GM12878 (cell line): ENCODE measurements at regions not wholly inside any gene's neighbourhood (a gene's known extent, or its start where the extent isn't known, plus 50 kb on each side); places are given as distances from the start of the nearest gene placed in this dataset.

Experiments
- ATAC-seq: fragments of 200-7000 bp; cut with Tn5 transposase; 3 replicates; pipeline ENCODE4 v1.9.1; 2020; ENCODE audit warnings: mild to moderate bottlenecking, moderate library complexity
- BruUV-seq: library from RNA; stranded (reverse); fragments of 400-500 nt; replicated peaks from 2 replicates; lab custom pipeline; 2021; lab: Mats Ljungman, UMichigan
- CTCF ChIA-PET: fragments of 300-600 bp; sonication (Branson Sonifier 250); formaldehyde crosslinking; extraction: SDS; loops from one replicate; lab custom pipeline; 2021; ENCODE audit warnings: inconsistent platforms; lab: Yijun Ruan, JAX
- POLR2A ChIA-PET: fragments of 350-600 bp; formaldehyde crosslinking; extraction: SDS; loops from one replicate; lab custom pipeline; 2021; ENCODE audit warnings: inconsistent platforms; lab: Charles Lee
- RAD21 ChIA-PET: fragments of 300-600 bp; sonication (Branson Sonifier 250); formaldehyde crosslinking; loops from one replicate; lab custom pipeline; 2023; ENCODE audit warnings: antibody characterized with exemption; ENCODE audit not compliant: unreplicated experiment; lab: Charles Lee
- SMC1A ChIA-PET: fragments of 300-600 bp; sonication (Branson Sonifier 250); formaldehyde crosslinking; loops from one replicate; lab custom pipeline; 2023; ENCODE audit not compliant: unreplicated experiment, uncharacterized antibody; lab: Charles Lee
- DNase-seq: peaks from one replicate; pipeline ENCODE4 v3.0.0-alpha.2; 2011; ENCODE audit warnings: low read depth, low spot score
- FAIRE-seq: peaks from 3 replicates; lab custom pipeline; 2011; peaks lifted over from hg19 to GRCh38; lab: Jason Lieb, UNC
- H2AFZ ChIP-seq: 2 replicates; pipeline ENCODE4 v1.6.0; 2011; ENCODE audit warnings: low read depth, low read length, control low read depth; ENCODE audit not compliant: control insufficient read depth
- H3K27ac ChIP-seq: 2 replicates; pipeline ENCODE4 v1.5.1; 2011; ENCODE audit warnings: control low read depth; ENCODE audit not compliant: control insufficient read depth, insufficient read depth
- H3K27me3 ChIP-seq, 2 experiments: replicated peaks in 1 of 2; 2 replicates each; pipeline versions ENCODE4 v1.6.0 to v1.6.1; 2011; ENCODE audit warnings: low read length in 1 of 2; ENCODE audit not compliant: control insufficient read depth in 2 of 2, insufficient read depth in 2 of 2
- H3K36me3 ChIP-seq, 2 experiments: 2 replicates each; pipeline ENCODE4 v1.5.1; 2011; ENCODE audit warnings: low read length in 1 of 2; ENCODE audit not compliant: control insufficient read depth in 2 of 2, insufficient read depth in 2 of 2
- H3K4me1 ChIP-seq: 2 replicates; pipeline ENCODE4 v1.6.1; 2011; ENCODE audit warnings: mild to moderate bottlenecking, low read length, moderate library complexity, mixed read lengths; ENCODE audit not compliant: control insufficient read depth, insufficient read depth
- H3K4me2 ChIP-seq: 2 replicates; pipeline ENCODE4 v1.6.0; 2011; ENCODE audit warnings: control low read depth; ENCODE audit not compliant: control insufficient read depth, insufficient read depth
- H3K4me3 ChIP-seq: fragments of 200-600 bp; sonication (generic); 2 replicates; pipeline ENCODE4 v1.5.1; 2016
- H3K79me2 ChIP-seq: 2 replicates; pipeline ENCODE4 v1.6.0; 2011; ENCODE audit warnings: low read length; ENCODE audit not compliant: control insufficient read depth, insufficient read depth
- H3K9ac ChIP-seq: 2 replicates; pipeline ENCODE4 v1.8.0; 2011; ENCODE audit warnings: low read length, control low read depth, mixed read lengths; ENCODE audit not compliant: control insufficient read depth, insufficient read depth
- H3K9me3 ChIP-seq: replicated peaks from 3 replicates; pipeline ENCODE4 v1.5.1; 2011; ENCODE audit warnings: mild to moderate bottlenecking, low read length; ENCODE audit not compliant: control insufficient read depth, insufficient read depth
- H4K20me1 ChIP-seq: 2 replicates; pipeline ENCODE4 v1.6.0; 2011; ENCODE audit not compliant: control insufficient read depth, insufficient read depth
- BRCA1 ChIP-seq: IDR thresholded peaks from 2 replicates; pipeline ENCODE4 v1.6.1; 2011; ENCODE audit warnings: low read depth, low read length, improper control_type of control experiment
- CUX1 ChIP-seq: IDR thresholded peaks from 2 replicates; pipeline ENCODE4 v1.6.1; 2012; ENCODE audit warnings: improper control_type of control experiment, low read depth, low read length; ENCODE audit not compliant: insufficient replicate concordance
- JUNB ChIP-seq: IDR thresholded peaks from 2 replicates; pipeline ENCODE4 v1.6.1; 2016; ENCODE audit warnings: antibody characterized with exemption, mild to moderate bottlenecking
- LARP7 ChIP-seq: fragments of 450-650 bp; IDR thresholded peaks from 2 replicates; pipeline ENCODE4 v1.6.1; 2017; ENCODE audit warnings: mild to moderate bottlenecking
- NFIC ChIP-seq: IDR thresholded peaks from 2 replicates; pipeline ENCODE4 v1.6.1; 2012; ENCODE audit warnings: low read depth, mild to moderate bottlenecking, inconsistent platforms, low read length, moderate library complexity
- PML ChIP-seq: IDR thresholded peaks from 2 replicates; pipeline ENCODE4 v1.6.1; 2012; ENCODE audit warnings: low read length, inconsistent platforms
- STAT1 ChIP-seq: fragments of 450-650 bp; conservative IDR thresholded peaks from 2 replicates; pipeline ENCODE4 v1.6.1; 2014; ENCODE audit warnings: antibody characterized with exemption, mild to moderate bottlenecking
- ZBED1 ChIP-seq: IDR thresholded peaks from 2 replicates; pipeline ENCODE4 v1.6.1; 2016; ENCODE audit warnings: borderline replicate concordance
- ZNF24 ChIP-seq: fragments of 450-650 bp; IDR thresholded peaks from 2 replicates; pipeline ENCODE4 v1.6.1; 2017; ENCODE audit warnings: antibody characterized with exemption, mild to moderate bottlenecking
- WGBS: methylation state at CpG from one replicate; pipeline ENCODE4 v1.1.6; 2016; ENCODE audit warnings: low lambda C conversion rate; ENCODE audit not compliant: insufficient replicate concordance, insufficient coverage; ENCODE audit errors: missing lambda C conversion rate; 5-methylcytosine and 5-hydroxymethylcytosine counted together
- in situ Hi-C: fragments of 300-500 bp; cut with MboI; formaldehyde crosslinking; loops from 9 replicates; pipeline ENCODE4 v1.14.3; 2018; ENCODE audit warnings: mixed read lengths
- intact Hi-C: fragments of 100-400 bp; cut with micrococcal nuclease; formaldehyde crosslinking; loops from one replicate; pipeline ENCODE4 v1.14.2; 2022; ENCODE audit not compliant: unreplicated experiment
- TF ChIP-seq, protein P1 (sequence below): fragments of 450-650 bp; formaldehyde crosslinking; IDR thresholded peaks from 2 replicates; pipeline ENCODE4 v1.4.0; 2020; ENCODE audit warnings: mild to moderate bottlenecking, moderate library complexity
- TF ChIP-seq, protein P2 (sequence below): fragments of 450-650 bp; IDR thresholded peaks from 2 replicates; pipeline ENCODE4 v1.6.1; 2017; ENCODE audit warnings: mild to moderate bottlenecking, low read depth, inconsistent platforms; ENCODE audit not compliant: poor library complexity, severe bottlenecking

GRCh38 chr14:85401384-85401783 is 128.6 kb upstream of the FLRT2 start (continued):
- TF ChIP-seq CUX1 (no peak), NFIC (no peak), BRCA1 (no peak), PML (no peak), STAT1 (no peak)

DNA sequence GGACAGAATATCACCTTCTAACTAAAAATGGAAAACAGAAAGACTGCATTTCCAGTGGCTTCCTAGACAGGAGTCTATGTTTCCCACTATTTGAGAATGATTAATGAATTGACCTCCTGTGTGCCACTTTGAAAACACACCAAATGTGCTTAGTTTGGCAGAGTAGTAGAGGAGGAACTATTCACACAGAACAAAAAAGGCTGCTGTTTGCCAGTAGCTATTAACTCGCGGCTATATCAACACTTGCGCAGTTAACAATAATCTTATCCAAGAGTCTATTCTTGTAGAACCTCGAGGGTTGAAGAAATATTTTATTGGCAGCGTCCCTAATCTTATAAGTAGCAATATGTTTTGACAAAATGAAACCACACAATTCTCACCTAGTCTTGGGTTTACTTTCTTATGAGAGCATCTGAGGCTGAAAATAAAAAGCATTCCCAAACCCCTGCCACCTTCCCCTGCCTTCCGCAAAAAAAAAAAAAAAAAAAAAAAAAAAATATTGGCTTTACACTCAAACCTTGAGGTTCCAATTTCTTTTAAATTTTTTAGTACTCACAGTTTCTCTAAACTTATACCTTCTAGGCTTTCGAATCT is 127.3 kb upstream of the FLRT2 start:
- BruUV-seq, result no TSS peak
- no peak for FAIRE-seq
- Histone ChIP-seq H4K20me1 (no peaks in the 10 kb centered on the region), H3K27me3 (no peaks in the 10 kb centered on the region), H3K4me2 (no peak overlapping the region), H3K4me3 (no peak overlapping the region), H2AFZ (no peak overlapping the region), H3K27ac (no peak overlapping the region), H3K36me3 (no peaks in the 10 kb centered on the region), H3K79me2 (no peaks in the 10 kb centered on the region), H3K9ac (no peak overlapping the region), H3K9me3 (no peaks in the 10 kb centered on the region; the same call in 2 of the 3 replicates), H3K4me1 (no peaks in the 10 kb centered on the region)
- in situ Hi-C loops, result no loop called here
- no peak for ATAC-seq
- ChIA-PET POLR2A (no interaction called here), CTCF (no interaction called here), RAD21 (no interaction called here), SMC1A (no interaction called here)
- no peak for DNase-seq
- intact Hi-C loops, result no loop called here
- WGBS, result 49% methylated on average over 6 of the region's 7 CpGs
- TF ChIP-seq LARP7 (no peak), ZNF24 (no peak), JUNB (no peak), ZBED1 (no peak)
- TF ChIP-seq, protein P1, sequence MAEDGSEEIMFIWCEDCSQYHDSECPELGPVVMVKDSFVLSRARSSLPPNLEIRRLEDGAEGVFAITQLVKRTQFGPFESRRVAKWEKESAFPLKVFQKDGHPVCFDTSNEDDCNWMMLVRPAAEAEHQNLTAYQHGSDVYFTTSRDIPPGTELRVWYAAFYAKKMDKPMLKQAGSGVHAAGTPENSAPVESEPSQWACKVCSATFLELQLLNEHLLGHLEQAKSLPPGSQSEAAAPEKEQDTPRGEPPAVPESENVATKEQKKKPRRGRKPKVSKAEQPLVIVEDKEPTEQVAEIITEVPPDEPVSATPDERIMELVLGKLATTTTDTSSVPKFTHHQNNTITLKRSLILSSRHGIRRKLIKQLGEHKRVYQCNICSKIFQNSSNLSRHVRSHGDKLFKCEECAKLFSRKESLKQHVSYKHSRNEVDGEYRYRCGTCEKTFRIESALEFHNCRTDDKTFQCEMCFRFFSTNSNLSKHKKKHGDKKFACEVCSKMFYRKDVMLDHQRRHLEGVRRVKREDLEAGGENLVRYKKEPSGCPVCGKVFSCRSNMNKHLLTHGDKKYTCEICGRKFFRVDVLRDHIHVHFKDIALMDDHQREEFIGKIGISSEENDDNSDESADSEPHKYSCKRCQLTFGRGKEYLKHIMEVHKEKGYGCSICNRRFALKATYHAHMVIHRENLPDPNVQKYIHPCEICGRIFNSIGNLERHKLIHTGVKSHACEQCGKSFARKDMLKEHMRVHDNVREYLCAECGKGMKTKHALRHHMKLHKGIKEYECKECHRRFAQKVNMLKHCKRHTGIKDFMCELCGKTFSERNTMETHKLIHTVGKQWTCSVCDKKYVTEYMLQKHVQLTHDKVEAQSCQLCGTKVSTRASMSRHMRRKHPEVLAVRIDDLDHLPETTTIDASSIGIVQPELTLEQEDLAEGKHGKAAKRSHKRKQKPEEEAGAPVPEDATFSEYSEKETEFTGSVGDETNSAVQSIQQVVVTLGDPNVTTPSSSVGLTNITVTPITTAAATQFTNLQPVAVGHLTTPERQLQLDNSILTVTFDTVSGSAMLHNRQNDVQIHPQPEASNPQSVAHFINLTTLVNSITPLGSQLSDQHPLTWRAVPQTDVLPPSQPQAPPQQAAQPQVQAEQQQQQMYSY (CRISPR knock-in tag), result no peak
- TF ChIP-seq, protein P2, sequence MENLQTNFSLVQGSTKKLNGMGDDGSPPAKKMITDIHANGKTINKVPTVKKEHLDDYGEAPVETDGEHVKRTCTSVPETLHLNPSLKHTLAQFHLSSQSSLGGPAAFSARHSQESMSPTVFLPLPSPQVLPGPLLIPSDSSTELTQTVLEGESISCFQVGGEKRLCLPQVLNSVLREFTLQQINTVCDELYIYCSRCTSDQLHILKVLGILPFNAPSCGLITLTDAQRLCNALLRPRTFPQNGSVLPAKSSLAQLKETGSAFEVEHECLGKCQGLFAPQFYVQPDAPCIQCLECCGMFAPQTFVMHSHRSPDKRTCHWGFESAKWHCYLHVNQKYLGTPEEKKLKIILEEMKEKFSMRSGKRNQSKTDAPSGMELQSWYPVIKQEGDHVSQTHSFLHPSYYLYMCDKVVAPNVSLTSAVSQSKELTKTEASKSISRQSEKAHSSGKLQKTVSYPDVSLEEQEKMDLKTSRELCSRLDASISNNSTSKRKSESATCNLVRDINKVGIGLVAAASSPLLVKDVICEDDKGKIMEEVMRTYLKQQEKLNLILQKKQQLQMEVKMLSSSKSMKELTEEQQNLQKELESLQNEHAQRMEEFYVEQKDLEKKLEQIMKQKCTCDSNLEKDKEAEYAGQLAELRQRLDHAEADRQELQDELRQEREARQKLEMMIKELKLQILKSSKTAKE, result no peak
